Panc1 (cell line): ENCODE measurements at regions not wholly inside any gene's neighbourhood (a gene's known extent, or its start where the extent isn't known, plus 50 kb on each side); places are given as distances from the start of the nearest gene placed in this dataset.

Source experiments
- ATAC-seq: fragments of 200-7000 bp; cut with Tn5 transposase; 2 replicates; pipeline ENCODE4 v1.9.1; 2020; ENCODE audit warnings: mild to moderate bottlenecking, moderate library complexity
- BruUV-seq: library from RNA; stranded (reverse); fragments of 400-500 nt; replicated peaks from 2 replicates; lab custom pipeline; 2021; lab: Mats Ljungman, UMichigan
- CTCF ChIA-PET: fragments of 300-600 bp; sonication (Branson Sonifier 250); formaldehyde crosslinking; loops from one replicate; lab custom pipeline; 2022; ENCODE audit warnings: antibody characterized with exemption; lab: Charles Lee
- POLR2A ChIA-PET: fragments of 300-600 bp; sonication (Branson Sonifier 250); formaldehyde crosslinking; loops from one replicate; lab custom pipeline; 2022; ENCODE audit warnings: antibody characterized with exemption; lab: Charles Lee
- DNase-seq: peaks from one replicate; pipeline ENCODE4 v3.0.0-alpha.2; 2010; ENCODE audit warnings: low read depth, low spot score
- H3K27ac ChIP-seq: 2 replicates; pipeline ENCODE4 v1.5.1; 2011; ENCODE audit warnings: mild to moderate bottlenecking, low read length, inconsistent platforms
- H3K27me3 ChIP-seq: fragments of 200-500 bp; sonication (Bioruptor generic); 2 replicates; pipeline ENCODE4 v1.6.0; 2014; ENCODE audit warnings: low read length, inconsistent platforms; ENCODE audit not compliant: control insufficient read depth, insufficient read depth
- H3K36me3 ChIP-seq: fragments of 200-500 bp; sonication (Bioruptor generic); 2 replicates; pipeline ENCODE4 v1.5.1; 2014; ENCODE audit warnings: inconsistent platforms, mild to moderate bottlenecking, low read length, moderate library complexity; ENCODE audit not compliant: control insufficient read depth, insufficient read depth
- H3K4me1 ChIP-seq: 2 replicates; pipeline ENCODE4 v1.5.1; 2011; ENCODE audit warnings: inconsistent platforms, mild to moderate bottlenecking, low read length, moderate library complexity; ENCODE audit not compliant: control insufficient read depth, insufficient read depth
- H3K4me3 ChIP-seq, 2 experiments: 2 replicates each; pipeline ENCODE4 v1.5.1; 2011 to 2012; ENCODE audit warnings: low read depth in 2 of 2, low read length in 2 of 2, mild to moderate bottlenecking in 2 of 2, inconsistent platforms in 1 of 2, moderate library complexity in 1 of 2
- H3K9me3 ChIP-seq: fragments of 200-500 bp; sonication (Bioruptor generic); 2 replicates; pipeline ENCODE4 v1.5.1; 2014; ENCODE audit warnings: low read depth, mild to moderate bottlenecking, inconsistent platforms, low read length, moderate library complexity; ENCODE audit not compliant: control insufficient read depth, insufficient read depth
- POLR2AphosphoS5 ChIP-seq: IDR thresholded peaks from 2 replicates; pipeline ENCODE4 v1.6.1; 2012; ENCODE audit warnings: mild to moderate bottlenecking, low read depth, low read length, moderate library complexity
- REST ChIP-seq, 2 experiments: IDR thresholded peaks; 2 replicates each; pipeline ENCODE4 v1.6.1; 2011 to 2012; ENCODE audit warnings: low read depth in 2 of 2, control low read depth in 1 of 2, low read length in 1 of 2, mild to moderate bottlenecking in 1 of 2, moderate library complexity in 1 of 2; ENCODE audit not compliant: insufficient read depth in 1 of 2
- SIN3A ChIP-seq: IDR thresholded peaks from 2 replicates; pipeline ENCODE4 v1.6.1; 2012; ENCODE audit warnings: low read depth, mild to moderate bottlenecking, low read length, moderate library complexity, borderline replicate concordance; ENCODE audit not compliant: insufficient read depth
- TCF7L2 ChIP-seq: IDR thresholded peaks from 2 replicates; pipeline ENCODE4 v1.6.1; 2011; ENCODE audit warnings: mild to moderate bottlenecking, low read depth, low read length, inconsistent platforms
- in situ Hi-C: cut with HindIII; loops from 2 replicates; pipeline ENCODE4 v1.10.0; 2016; ENCODE audit warnings: low sequenced_read_pairs, low pct_unique_long_range_greater_than_20kb
- intact Hi-C: fragments of 100-400 bp; cut with micrococcal nuclease; formaldehyde crosslinking; loops from one replicate; pipeline ENCODE4 v1.10.0; 2022; ENCODE audit not compliant: unreplicated experiment
- TF ChIP-seq, protein P1 (sequence below): fragments of 450-650 bp; IDR thresholded peaks from 2 replicates; pipeline ENCODE4 v1.5.1; 2017; ENCODE audit warnings: mild to moderate bottlenecking

DNA sequence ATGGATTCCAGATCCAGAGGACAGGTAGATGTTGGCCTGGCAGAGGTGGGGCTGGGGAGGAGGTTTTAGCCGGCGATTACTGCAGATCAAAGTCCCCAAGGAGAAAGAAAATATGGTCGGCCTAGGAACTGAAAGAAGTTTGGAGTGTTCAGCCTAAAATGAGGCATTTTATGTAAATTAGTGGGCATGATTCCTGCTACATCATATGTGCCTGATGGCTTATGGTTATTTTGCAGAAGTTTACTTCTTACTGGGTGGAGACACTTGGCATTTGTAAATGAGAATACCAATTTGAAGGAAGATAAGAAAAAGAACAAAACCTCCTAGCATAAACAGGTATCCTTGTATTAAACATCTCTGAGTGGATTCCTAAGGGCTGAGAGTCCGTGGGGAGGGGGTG is 149.3 kb downstream of the FOXL1 start:
- TF ChIP-seq, protein P1, sequence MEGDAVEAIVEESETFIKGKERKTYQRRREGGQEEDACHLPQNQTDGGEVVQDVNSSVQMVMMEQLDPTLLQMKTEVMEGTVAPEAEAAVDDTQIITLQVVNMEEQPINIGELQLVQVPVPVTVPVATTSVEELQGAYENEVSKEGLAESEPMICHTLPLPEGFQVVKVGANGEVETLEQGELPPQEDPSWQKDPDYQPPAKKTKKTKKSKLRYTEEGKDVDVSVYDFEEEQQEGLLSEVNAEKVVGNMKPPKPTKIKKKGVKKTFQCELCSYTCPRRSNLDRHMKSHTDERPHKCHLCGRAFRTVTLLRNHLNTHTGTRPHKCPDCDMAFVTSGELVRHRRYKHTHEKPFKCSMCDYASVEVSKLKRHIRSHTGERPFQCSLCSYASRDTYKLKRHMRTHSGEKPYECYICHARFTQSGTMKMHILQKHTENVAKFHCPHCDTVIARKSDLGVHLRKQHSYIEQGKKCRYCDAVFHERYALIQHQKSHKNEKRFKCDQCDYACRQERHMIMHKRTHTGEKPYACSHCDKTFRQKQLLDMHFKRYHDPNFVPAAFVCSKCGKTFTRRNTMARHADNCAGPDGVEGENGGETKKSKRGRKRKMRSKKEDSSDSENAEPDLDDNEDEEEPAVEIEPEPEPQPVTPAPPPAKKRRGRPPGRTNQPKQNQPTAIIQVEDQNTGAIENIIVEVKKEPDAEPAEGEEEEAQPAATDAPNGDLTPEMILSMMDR: no peak
- TF ChIP-seq POLR2AphosphoS5 (no peak), TCF7L2 (no peak)
- DNase-seq (no peak), ATAC-seq (no peak)
- Histone ChIP-seq H3K36me3 (no peaks in the 10 kb centered on the region), H3K27ac (no peak overlapping the region), H3K9me3 (no peaks in the 10 kb centered on the region), H3K27me3 (no peaks in the 10 kb centered on the region), H3K4me1 (no peaks in the 10 kb centered on the region), H3K4me3 (no peak overlapping the region)
- intact Hi-C loops (no loop called here), in situ Hi-C loops (no loop called here)
- no TSS peak for BruUV-seq
- POLR2A ChIA-PET: no interaction called here
- CTCF ChIA-PET: no interaction called here

DNA sequence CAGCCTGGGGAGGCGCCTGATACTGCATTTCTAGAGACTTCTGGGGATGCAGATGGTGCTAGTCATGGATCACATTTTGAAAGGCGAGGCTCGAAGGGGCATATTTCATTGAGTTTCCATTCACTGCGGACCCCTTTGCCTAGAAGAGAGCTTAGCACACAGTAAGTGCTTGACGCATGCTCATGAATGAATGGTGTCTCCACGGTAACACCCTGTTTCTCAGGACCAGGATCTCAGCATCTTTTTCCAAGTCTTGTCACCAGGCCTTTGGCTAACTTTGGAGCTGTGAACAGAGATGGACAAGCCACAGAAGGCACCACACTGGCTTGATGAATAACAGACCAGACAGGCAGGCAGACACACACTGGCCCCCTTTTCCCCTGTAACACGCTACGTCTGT is 151.3 kb downstream of the FOXL1 start:
- no peaks in the 10 kb centered on the region for H3K9me3 ChIP-seq
- CTCF ChIA-PET: no interaction called here
- intact Hi-C loops: no loop called here
- no peak overlapping the region for H3K4me3 ChIP-seq
- BruUV-seq: no TSS peak
- DNase-seq (no peak), ATAC-seq (no peak)
- no peaks in the 10 kb centered on the region for H3K4me1 ChIP-seq
- POLR2A ChIA-PET: no interaction called here
- H3K36me3 ChIP-seq: no peaks in the 10 kb centered on the region
- H3K27me3 ChIP-seq: no peaks in the 10 kb centered on the region
- TF ChIP-seq POLR2AphosphoS5 (no peak), REST (IDR thresholded peaks at IDR 0.05; ENCODE audit: insufficient read depth in 1 of 2, low read depth in 2 of 2, low read length in 1 of 2) (no peak)
- no peak overlapping the region for H3K27ac ChIP-seq
- in situ Hi-C loops: no loop called here

DNA sequence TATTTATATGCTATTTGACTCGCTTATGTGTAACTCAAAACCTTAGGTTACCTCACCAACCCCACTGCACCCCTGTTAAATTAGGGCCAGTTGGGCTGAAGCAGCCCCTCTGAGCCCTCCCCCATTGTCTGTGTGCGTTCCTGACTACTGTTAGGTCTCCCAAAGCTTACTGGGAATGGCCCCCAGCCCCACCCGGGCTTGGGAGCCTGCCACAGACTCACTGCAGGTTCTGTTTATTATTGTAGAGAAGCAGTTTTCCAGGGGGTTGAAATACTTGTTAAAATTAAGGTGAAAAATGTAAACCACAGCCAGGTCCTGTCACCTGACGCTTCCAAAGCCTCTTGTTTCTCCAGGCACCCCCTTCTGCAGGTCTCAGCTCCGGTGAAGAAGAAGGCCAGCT is 151.7 kb downstream of the FOXL1 start:
- CTCF ChIA-PET: interaction anchor here (0.6 kb wide), 1 partner anchor 29 kb away, joined by 7 read pairs; no protein-coding TSS in a partner anchor
- intact Hi-C loops: no loop called here
- in situ Hi-C loops: no loop called here
- POLR2A ChIA-PET: no interaction called here
- no peaks in the 10 kb centered on the region for H3K4me1 ChIP-seq
- no peaks in the 10 kb centered on the region for H3K9me3 ChIP-seq
- no peaks in the 10 kb centered on the region for H3K27me3 ChIP-seq
- no peak for TF ChIP-seq TCF7L2
- TF ChIP-seq SIN3A: no peak
- TF ChIP-seq, protein P1: no peak
- no peak for TF ChIP-seq POLR2AphosphoS5
- TF ChIP-seq REST (IDR thresholded peaks at IDR 0.05; ENCODE audit: insufficient read depth in 1 of 2, low read depth in 2 of 2, low read length in 1 of 2): no peak
- no peak overlapping the region for H3K4me3 ChIP-seq
- no TSS peak for BruUV-seq
- H3K27ac ChIP-seq: no peak overlapping the region
- ATAC-seq (no peak), DNase-seq (no peak)
- no peaks in the 10 kb centered on the region for H3K36me3 ChIP-seq
